Ectodermal cell (in vitro differentiated cells): ENCODE measurements at regions not wholly inside any gene's neighbourhood (a gene's known extent, or its start where the extent isn't known, plus 50 kb on each side); places are given as distances from the start of the nearest gene placed in this dataset.

Experiments used
- H3K27ac ChIP-seq: 2 replicates; pipeline ENCODE4 v1.7.0; 2013; ENCODE audit warnings: mild to moderate bottlenecking, low read depth, low read length; ENCODE audit not compliant: insufficient read depth, poor library complexity, severe bottlenecking
- H3K27me3 ChIP-seq: 2 replicates; pipeline ENCODE4 v1.7.0; 2013; ENCODE audit warnings: mild to moderate bottlenecking, low read length; ENCODE audit not compliant: insufficient read depth, control insufficient read depth, poor library complexity, severe bottlenecking
- H3K36me3 ChIP-seq: one replicate; pipeline ENCODE4 v1.7.0; 2013; ENCODE audit warnings: low read length; ENCODE audit not compliant: control insufficient read depth, insufficient read depth
- H3K4me1 ChIP-seq: one replicate; pipeline ENCODE4 v1.7.0; 2013; ENCODE audit warnings: low read length; ENCODE audit not compliant: control insufficient read depth, insufficient read depth
- H3K4me3 ChIP-seq: 2 replicates; pipeline ENCODE4 v1.7.0; 2013; ENCODE audit warnings: low read depth, low read length, control low read depth; ENCODE audit not compliant: insufficient read depth
- H3K9me3 ChIP-seq: 2 replicates; pipeline ENCODE4 v1.7.0; 2013; ENCODE audit warnings: mild to moderate bottlenecking, low read length, moderate library complexity; ENCODE audit not compliant: control insufficient read depth
- WGBS, 2 experiments: methylation state at CpG; one replicate each; pipeline ENCODE4 v1.1.7; 2013; ENCODE audit warnings: missing lambda C conversion rate in 2 of 2; 5-methylcytosine and 5-hydroxymethylcytosine counted together

- Histone ChIP-seq H3K27ac (no peak overlapping the region), H3K27me3 (no peaks in the 10 kb centered on the region), H3K4me1 (no peaks in the 10 kb centered on the region), H3K36me3 (no peaks in the 10 kb centered on the region), H3K9me3 (no peaks in the 10 kb centered on the region), H3K4me3 (no peak overlapping the region)
- WGBS, 2 experiments: 93 to 94% methylated on average over 6 of the region's 6 CpGs
These were observed 372.5 kb upstream of the KCNN2 start for GRCh38 chr5:113989278-113989912.

DNA sequence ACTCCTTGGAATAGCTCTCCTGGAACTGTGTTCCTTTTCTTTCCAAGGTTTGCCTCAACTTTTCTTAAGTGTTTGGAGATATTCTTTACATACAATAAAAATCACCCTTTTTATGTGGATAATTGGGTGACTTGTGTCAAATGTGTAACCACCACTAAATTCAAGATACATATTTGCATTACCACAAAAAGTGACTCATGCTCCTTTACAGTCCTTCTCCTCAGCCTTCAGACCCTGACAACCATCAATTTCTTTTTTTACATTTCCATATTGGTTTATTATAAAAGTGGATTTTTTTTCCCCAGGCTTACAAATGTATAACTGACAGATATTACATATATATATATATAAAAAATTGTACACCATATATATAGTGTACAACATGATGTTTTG, 372.0 kb upstream of the KCNN2 start:
- Histone ChIP-seq H3K4me1 (no peaks in the 10 kb centered on the region), H3K9me3 (no peaks in the 10 kb centered on the region), H3K4me3 (no peak overlapping the region), H3K27me3 (no peaks in the 10 kb centered on the region), H3K27ac (no peak overlapping the region), H3K36me3 (no peaks in the 10 kb centered on the region)

GRCh38 chr5:114001076-114001475, 360.8 kb upstream of the KCNN2 start:
- 76 to 78% methylated on average over 1 of the region's 1 CpG for WGBS, 2 experiments
- H3K27ac ChIP-seq: no peak overlapping the region
- no peak overlapping the region for H3K4me3 ChIP-seq

GRCh38 chr5:114006582-114006981, 355.3 kb upstream of the KCNN2 start:
- Histone ChIP-seq H3K9me3 (no peaks in the 10 kb centered on the region), H3K27me3 (no peaks in the 10 kb centered on the region), H3K4me3 (no peak overlapping the region), H3K4me1 (no peaks in the 10 kb centered on the region), H3K27ac (no peak overlapping the region), H3K36me3 (no peaks in the 10 kb centered on the region)
- WGBS, 2 experiments: 68 to 89% methylated on average over 1 to 2 of the region's 2 CpGs

More at GRCh38 chr5:114001076-114001475, 360.8 kb upstream of the KCNN2 start:
- Histone ChIP-seq H3K36me3 (no peaks in the 10 kb centered on the region), H3K27me3 (no peaks in the 10 kb centered on the region), H3K9me3 (no peaks in the 10 kb centered on the region), H3K4me1 (no peaks in the 10 kb centered on the region)

GRCh38 chr5:114007678-114008077, 354.2 kb upstream of the KCNN2 start:
- 96 to 99% methylated on average over 4 to 5 of the region's 5 CpGs for WGBS, 2 experiments
- H3K27ac ChIP-seq: no peak overlapping the region
- H3K4me1 ChIP-seq: no peaks in the 10 kb centered on the region
- no peak overlapping the region for H3K4me3 ChIP-seq
- H3K36me3 ChIP-seq: no peaks in the 10 kb centered on the region
- no peaks in the 10 kb centered on the region for H3K27me3 ChIP-seq
- H3K9me3 ChIP-seq: no peaks in the 10 kb centered on the region

DNA sequence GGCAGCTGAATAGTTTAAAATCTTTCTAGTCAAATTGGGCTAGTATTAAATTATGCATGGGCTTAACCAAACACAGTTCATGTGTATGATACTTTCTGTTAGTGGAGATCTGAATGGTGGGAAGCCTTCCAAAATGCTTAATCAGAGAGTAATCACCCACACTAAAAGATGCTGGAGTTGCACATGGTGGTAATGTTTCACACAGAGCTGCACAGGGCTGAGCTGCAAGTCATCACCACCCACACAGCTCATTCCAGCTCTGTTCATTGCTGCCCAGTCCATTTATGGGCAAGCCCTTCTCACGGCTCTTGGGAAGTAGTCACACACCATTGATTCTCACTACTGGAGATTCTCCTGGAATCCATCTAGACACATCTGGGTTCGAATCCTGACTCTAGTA, 351.5 kb upstream of the KCNN2 start:
- H3K27me3 ChIP-seq: no peaks in the 10 kb centered on the region
- no peak overlapping the region for H3K4me3 ChIP-seq
- 86 to 92% methylated on average over 2 of the region's 2 CpGs for WGBS, 2 experiments
- no peaks in the 10 kb centered on the region for H3K9me3 ChIP-seq
- no peak overlapping the region for H3K27ac ChIP-seq
- H3K4me1 ChIP-seq: no peaks in the 10 kb centered on the region
- H3K36me3 ChIP-seq: no peaks in the 10 kb centered on the region

DNA sequence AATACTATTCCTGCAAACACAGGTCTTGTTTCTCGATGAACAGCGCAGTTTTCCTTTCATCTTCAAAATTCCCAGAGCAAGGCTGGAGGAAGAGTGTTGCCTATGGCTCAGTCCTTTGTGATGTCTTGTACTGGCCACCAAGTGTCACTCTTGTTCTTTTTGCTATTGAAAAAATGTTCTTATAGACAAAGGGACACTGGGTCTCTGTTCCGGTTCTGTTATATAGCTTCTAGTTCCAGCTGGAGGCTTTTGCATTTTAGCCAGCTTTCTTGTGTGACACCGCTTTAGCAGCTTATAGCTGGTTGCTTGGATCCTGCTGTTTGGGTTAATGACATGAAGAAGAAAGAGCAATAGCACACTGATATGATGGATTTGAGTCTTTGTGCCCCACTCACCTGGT, 343.7 kb upstream of the KCNN2 start:
- no peak overlapping the region for H3K4me3 ChIP-seq
- H3K27ac ChIP-seq: no peak overlapping the region
- no peaks in the 10 kb centered on the region for H3K9me3 ChIP-seq
- WGBS, 2 experiments: 77 to 83% methylated on average over 4 of the region's 4 CpGs
- H3K27me3 ChIP-seq: no peaks in the 10 kb centered on the region
- no peaks in the 10 kb centered on the region for H3K4me1 ChIP-seq
- no peaks in the 10 kb centered on the region for H3K36me3 ChIP-seq

- no peaks in the 10 kb centered on the region for H3K9me3 ChIP-seq
- H3K27ac ChIP-seq: no peak overlapping the region
- no peak overlapping the region for H3K4me3 ChIP-seq
- WGBS, 2 experiments: 78 to 86% methylated on average over 2 of the region's 2 CpGs
- H3K4me1 ChIP-seq: no peaks in the 10 kb centered on the region
- H3K36me3 ChIP-seq: no peaks in the 10 kb centered on the region
- no peaks in the 10 kb centered on the region for H3K27me3 ChIP-seq
These were observed 323.1 kb upstream of the KCNN2 start for GRCh38 chr5:114038756-114039155.

DNA sequence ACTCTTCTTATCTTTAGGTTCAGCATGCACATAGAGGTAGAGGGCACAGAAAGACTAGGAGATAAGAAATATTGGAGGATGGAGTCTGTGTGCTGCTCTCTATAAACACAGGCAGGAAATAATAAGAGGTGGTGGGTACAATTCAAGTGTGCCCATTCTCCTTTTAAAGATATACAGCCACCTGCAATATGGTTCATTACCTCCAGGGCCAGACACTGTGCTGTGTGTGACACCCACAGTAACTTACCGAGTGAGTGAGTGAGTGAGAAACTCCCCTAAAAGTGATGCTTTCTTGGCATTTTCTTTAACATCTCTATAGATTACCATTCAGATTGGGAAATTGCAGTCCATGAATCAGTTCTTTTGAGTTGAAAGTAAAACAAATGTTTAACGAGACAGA, 311.8 kb upstream of the KCNN2 start:
- 86 to 96% methylated on average over 2 of the region's 2 CpGs for WGBS, 2 experiments
- H3K27ac ChIP-seq: no peak overlapping the region
- peaks cover 14% of the 10 kb centered on the region for H3K4me1 ChIP-seq
- H3K36me3 ChIP-seq: no peaks in the 10 kb centered on the region
- no peaks in the 10 kb centered on the region for H3K9me3 ChIP-seq
- no peaks in the 10 kb centered on the region for H3K27me3 ChIP-seq
- H3K4me3 ChIP-seq: no peak overlapping the region

DNA sequence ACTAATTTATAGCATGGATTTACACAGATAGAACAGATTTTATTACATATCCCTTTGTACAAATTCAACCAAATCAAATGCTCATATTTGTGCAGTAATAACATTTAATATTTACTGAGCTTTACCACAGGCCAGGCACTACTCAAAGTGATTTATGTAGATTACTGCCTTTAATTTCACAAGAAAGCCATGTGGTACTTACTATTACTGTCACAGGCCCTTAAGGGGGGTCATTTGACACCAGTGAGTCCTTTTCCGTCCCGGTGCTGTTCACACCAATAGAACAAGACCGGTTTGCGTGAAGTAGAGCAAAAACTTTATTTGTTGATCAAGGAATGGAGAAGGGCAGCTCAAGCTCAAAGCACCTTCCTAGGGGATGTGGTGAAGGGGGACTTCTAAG, 308.5 kb upstream of the KCNN2 start:
- H3K4me1 ChIP-seq: peaks cover 15% of the 10 kb centered on the region
- H3K9me3 ChIP-seq: no peaks in the 10 kb centered on the region
- 90 to 94% methylated on average over 4 of the region's 4 CpGs for WGBS, 2 experiments
- H3K36me3 ChIP-seq: no peaks in the 10 kb centered on the region
- H3K27me3 ChIP-seq: peaks cover 19% of the 10 kb centered on the region
- H3K27ac ChIP-seq: no peak overlapping the region
- no peak overlapping the region for H3K4me3 ChIP-seq

DNA sequence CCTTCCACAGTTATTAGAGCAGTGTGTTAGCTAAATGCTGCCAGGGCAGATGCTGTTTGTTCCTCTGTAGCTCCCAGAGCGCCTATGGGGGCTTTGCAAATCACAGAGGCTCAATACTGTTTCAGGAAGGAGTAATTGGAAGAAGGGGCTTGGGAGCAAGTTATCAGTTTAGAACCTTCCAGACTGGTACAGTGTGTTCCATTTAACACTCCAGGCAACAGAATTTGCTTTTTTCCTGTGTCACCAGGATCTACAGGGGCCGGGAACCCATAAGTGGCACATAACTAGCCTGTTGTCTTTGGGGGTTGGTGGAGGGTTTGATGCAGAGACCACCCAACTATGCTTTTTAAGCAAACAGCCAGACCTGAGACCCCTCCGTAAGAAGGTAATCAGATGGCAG, 307.3 kb upstream of the KCNN2 start:
- WGBS, 2 experiments: 59 to 67% methylated on average over 3 of the region's 3 CpGs
- peaks cover 19% of the 10 kb centered on the region for H3K27me3 ChIP-seq
- H3K36me3 ChIP-seq: no peaks in the 10 kb centered on the region
- H3K9me3 ChIP-seq: no peaks in the 10 kb centered on the region
- H3K27ac ChIP-seq: no peak overlapping the region
- H3K4me1 ChIP-seq: peaks cover 15% of the 10 kb centered on the region
- peak overlapping the region; percentile 41 for H3K4me3 ChIP-seq
